Vagina (tissue), 2 donors: ENCODE measurements at regions not wholly inside any gene's neighbourhood (a gene's known extent, or its start where the extent isn't known, plus 50 kb on each side); places are given as distances from the start of the nearest gene placed in this dataset.

Experiments used
- POLR2A ChIP-seq, 2 donors: fragments of 450-650 bp; IDR thresholded peaks; one replicate each; pipeline ENCODE4 v1.6.1; 2017; ENCODE audit warnings: antibody characterized with exemption in 2 of 2, mild to moderate bottlenecking in 2 of 2, moderate library complexity in 2 of 2
- POLR2AphosphoS5 ChIP-seq, 2 donors: sonication (generic); formaldehyde crosslinking; IDR thresholded peaks; one replicate each; pipeline ENCODE4 v1.9.0; 2017; ENCODE audit warnings: antibody characterized with exemption in 2 of 2, mild to moderate bottlenecking in 2 of 2, low read depth in 1 of 2; ENCODE audit not compliant: insufficient read depth in 1 of 2
- TF ChIP-seq, protein P1 (sequence below), 3 experiments: fragments of 450-650 bp in 2 of 3; fragments of 200-600 bp in 1 of 3; sonication (generic) in 1 of 3; IDR thresholded peaks; one replicate each; pipeline ENCODE4 v1.5.1; 2017 to 2019; ENCODE audit warnings: antibody characterized with exemption in 3 of 3, mild to moderate bottlenecking in 2 of 3, moderate library complexity in 2 of 3

DNA sequence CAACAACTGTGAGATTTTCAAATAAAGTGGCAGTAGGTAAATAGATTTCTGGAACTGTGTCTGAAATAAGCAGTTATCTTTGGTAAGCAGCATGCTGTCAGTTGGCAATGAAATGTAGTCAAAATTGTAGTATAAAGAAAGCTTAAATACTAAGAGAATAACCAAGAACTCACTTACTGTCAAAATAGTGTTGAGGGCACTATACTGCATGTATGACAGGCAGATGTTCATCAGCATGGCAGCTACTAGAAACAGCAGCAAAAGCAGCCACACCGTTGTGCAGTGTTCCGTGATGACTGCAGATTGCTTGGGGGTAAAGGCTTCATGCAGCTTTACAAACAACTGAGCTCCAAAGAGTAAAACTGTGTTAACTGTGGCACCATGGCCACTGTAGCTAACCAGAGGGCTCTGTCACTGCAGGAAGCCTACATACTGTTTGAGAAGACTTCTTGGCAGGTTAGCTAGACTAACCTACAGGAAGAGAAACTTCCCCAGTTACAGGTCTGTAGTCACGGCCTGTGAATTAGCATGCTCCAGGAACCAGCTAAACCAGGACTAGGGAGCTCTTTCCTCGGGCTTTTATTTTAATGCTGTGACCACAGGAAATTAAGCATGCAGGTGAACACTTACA lies 459.7 kb downstream of the TBL1XR1 start:
- TF ChIP-seq POLR2AphosphoS5 (IDR thresholded peaks at IDR 0.05; ENCODE audit: insufficient read depth in 1 of 2, low read depth in 1 of 2), result no peak
- TF ChIP-seq, protein P1, sequence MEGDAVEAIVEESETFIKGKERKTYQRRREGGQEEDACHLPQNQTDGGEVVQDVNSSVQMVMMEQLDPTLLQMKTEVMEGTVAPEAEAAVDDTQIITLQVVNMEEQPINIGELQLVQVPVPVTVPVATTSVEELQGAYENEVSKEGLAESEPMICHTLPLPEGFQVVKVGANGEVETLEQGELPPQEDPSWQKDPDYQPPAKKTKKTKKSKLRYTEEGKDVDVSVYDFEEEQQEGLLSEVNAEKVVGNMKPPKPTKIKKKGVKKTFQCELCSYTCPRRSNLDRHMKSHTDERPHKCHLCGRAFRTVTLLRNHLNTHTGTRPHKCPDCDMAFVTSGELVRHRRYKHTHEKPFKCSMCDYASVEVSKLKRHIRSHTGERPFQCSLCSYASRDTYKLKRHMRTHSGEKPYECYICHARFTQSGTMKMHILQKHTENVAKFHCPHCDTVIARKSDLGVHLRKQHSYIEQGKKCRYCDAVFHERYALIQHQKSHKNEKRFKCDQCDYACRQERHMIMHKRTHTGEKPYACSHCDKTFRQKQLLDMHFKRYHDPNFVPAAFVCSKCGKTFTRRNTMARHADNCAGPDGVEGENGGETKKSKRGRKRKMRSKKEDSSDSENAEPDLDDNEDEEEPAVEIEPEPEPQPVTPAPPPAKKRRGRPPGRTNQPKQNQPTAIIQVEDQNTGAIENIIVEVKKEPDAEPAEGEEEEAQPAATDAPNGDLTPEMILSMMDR (IDR thresholded peaks at IDR 0.05), result no peak
- TF ChIP-seq POLR2A (IDR thresholded peaks at IDR 0.05), result no peak
